AG04449 (cell line): ENCODE measurements at regions not wholly inside any gene's neighbourhood (a gene's known extent, or its start where the extent isn't known, plus 50 kb on each side); places are given as distances from the start of the nearest gene placed in this dataset.
"Not testable (repeated sequence)": the region's sequence is repeated elsewhere in the genome, so short reads cannot be mapped to it uniquely, and the experiment has no call there.

Source experiments
- CTCF ChIA-PET: fragments of 350-600 bp; formaldehyde crosslinking; extraction: SDS; loops from one replicate; lab custom pipeline; 2021; ENCODE audit warnings: antibody characterized with exemption; lab: Yijun Ruan, JAX
- POLR2A ChIA-PET: fragments of 400-600, 350-600 bp; formaldehyde crosslinking; extraction: SDS; loops from one replicate; lab custom pipeline; 2020; ENCODE audit warnings: antibody characterized with exemption, inconsistent platforms; lab: Yijun Ruan, JAX
- DNase-seq: peaks from one replicate; pipeline ENCODE4 v3.0.0-alpha.2; 2010; ENCODE audit warnings: low read depth, low spot score
- H3K4me3 ChIP-seq: 2 replicates; pipeline ENCODE4 v1.5.1; 2011; ENCODE audit warnings: low read depth, mild to moderate bottlenecking, control low read depth, low read length
- CTCF ChIP-seq: IDR thresholded peaks from one replicate; pipeline ENCODE4 v1.5.1; 2011; ENCODE audit warnings: mild to moderate bottlenecking, moderate library complexity, low read length, control low read depth, inconsistent platforms; ENCODE audit not compliant: insufficient read depth; ENCODE audit errors: missing control alignments

DNA sequence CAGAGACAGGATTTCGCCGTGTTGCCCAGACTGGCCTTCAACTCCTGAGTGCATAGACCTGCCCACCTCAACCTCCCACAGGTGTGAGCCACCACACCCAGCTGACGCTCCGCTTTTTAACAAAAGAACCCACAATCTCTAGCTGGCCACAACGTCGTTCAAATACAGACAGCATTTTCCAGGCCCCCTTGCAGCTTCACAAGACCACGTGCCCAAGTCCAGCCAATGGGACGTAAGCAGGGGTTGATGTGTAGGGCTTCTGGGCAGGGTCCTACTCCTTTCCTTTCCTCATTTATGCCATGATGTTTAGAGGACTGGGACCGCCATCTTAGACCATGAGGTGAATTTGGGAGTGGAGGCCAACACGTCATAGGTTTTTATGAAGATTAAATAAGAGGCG lies 81.0 kb downstream of the TFAP2C start:
- DNase-seq: no peak
- CTCF ChIA-PET: interaction anchor here (1.5 kb wide), 1 partner anchor 20 kb away, joined by 3 read pairs; no protein-coding TSS in a partner anchor
- TF ChIP-seq CTCF: no peak
- POLR2A ChIA-PET: no interaction called here
- H3K4me3 ChIP-seq: no peak overlapping the region

GRCh38 chr20:56710577-56710976 lies 81.5 kb downstream of the TFAP2C start:
- H3K4me3 ChIP-seq, DNase-seq, POLR2A ChIA-PET: not testable (repeated sequence)
- CTCF ChIA-PET: interaction anchor here (1.2 to 1.5 kb wide), 2 partner anchors 20 to 21 kb away, joined by 3 read pairs; no protein-coding TSS in a partner anchor

GRCh38 chr20:56711018-56711417 lies 81.9 kb downstream of the TFAP2C start:
- ChIA-PET CTCF (interaction anchor here (1.2 kb wide), 1 partner anchor 21 kb away, joined by 3 read pairs; no protein-coding TSS in a partner anchor), POLR2A (no interaction called here)
- DNase-seq: no peak
- H3K4me3 ChIP-seq: no peak overlapping the region
- no peak for TF ChIP-seq CTCF

- ChIA-PET CTCF (no interaction called here), POLR2A (no interaction called here)
- no peak for TF ChIP-seq CTCF
- H3K4me3 ChIP-seq: no peak overlapping the region
- DNase-seq: no peak
These were observed 86.2 kb downstream of the TFAP2C start for GRCh38 chr20:56715309-56715708.

- H3K4me3 ChIP-seq: no peak overlapping the region
These were observed 86.9 kb downstream of the TFAP2C start for GRCh38 chr20:56715902-56716519.

DNA sequence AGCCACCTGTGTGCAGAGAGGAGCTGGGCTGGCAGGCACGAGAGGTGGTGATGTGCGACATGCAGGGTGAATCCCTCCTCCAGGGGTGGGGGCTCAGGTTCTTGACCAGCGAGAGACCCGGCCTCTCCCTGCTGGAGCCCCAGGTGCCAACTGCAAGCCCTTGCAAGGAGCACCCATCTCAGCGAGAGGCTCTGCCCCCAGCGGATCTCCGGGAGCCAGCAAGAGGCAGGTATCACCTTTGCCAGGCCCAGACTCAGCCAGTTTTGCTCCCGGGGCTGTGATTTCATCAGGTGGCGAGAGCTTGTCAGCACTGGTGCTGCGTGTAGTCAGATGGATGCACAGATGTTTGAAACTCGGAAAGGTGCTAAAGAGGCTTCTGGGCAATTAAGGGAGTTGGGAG lies 87.7 kb downstream of the TFAP2C start:
- no peak overlapping the region for H3K4me3 ChIP-seq
- CTCF ChIA-PET: no interaction called here
- POLR2A ChIA-PET: no interaction called here
- TF ChIP-seq CTCF: no peak
- DNase-seq: no peak

More at GRCh38 chr20:56715902-56716519, 86.9 kb downstream of the TFAP2C start:
- TF ChIP-seq CTCF: no peak
- CTCF ChIA-PET: no interaction called here
- POLR2A ChIA-PET: no interaction called here
- DNase-seq: no peak

DNA sequence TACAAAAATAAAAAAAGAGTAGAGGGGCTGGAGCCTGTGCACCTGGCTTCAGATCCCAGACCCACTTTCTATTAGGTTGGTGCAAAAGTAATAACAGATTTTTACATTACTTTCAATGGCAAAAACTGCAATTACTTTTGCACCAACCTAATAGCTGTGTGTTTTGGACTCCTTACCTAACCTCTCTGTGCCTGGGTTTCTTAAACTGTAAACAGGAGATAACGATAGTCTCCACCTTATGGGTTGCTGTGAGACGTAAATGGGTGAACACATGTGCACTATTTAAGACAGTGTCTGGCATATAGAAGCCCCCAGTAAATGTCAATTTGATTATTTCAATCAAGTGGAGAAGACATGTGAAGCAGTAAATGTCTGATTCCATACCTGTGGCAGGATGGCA lies 89.7 kb downstream of the TFAP2C start:
- no peak for TF ChIP-seq CTCF
- ChIA-PET CTCF (no interaction called here), POLR2A (no interaction called here)
- DNase-seq: no peak
- no peak overlapping the region for H3K4me3 ChIP-seq
